ENCODE measurements at regions not wholly inside any gene's neighbourhood (a gene's known extent, or its start where the extent isn't known, plus 50 kb on each side); places are given as distances from the start of the nearest gene placed in this dataset.
"Not testable (repeated sequence)": the region's sequence is repeated elsewhere in the genome, so short reads cannot be mapped to it uniquely, and the experiment has no call there.

DNA sequence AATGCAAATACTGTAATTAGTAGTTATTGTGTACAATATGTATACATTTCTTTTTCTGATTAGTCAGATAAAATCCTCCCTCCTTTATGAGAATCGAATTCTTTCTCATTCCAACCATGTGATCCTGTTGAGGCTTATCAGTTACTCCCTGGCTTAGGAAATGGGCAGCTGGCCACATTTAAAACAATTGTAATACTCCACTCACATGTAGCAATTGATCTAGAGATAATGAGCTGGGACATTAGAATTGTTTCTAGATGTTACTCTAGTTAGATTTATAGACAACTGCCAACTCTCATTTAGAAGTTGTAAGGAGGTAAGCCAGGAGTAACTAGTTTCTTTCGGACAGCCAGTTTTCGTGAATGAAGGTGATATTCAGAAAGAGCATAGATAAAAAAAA, 859.3 kb upstream of the AADAT start:
- no peak for DNase-seq

DNA sequence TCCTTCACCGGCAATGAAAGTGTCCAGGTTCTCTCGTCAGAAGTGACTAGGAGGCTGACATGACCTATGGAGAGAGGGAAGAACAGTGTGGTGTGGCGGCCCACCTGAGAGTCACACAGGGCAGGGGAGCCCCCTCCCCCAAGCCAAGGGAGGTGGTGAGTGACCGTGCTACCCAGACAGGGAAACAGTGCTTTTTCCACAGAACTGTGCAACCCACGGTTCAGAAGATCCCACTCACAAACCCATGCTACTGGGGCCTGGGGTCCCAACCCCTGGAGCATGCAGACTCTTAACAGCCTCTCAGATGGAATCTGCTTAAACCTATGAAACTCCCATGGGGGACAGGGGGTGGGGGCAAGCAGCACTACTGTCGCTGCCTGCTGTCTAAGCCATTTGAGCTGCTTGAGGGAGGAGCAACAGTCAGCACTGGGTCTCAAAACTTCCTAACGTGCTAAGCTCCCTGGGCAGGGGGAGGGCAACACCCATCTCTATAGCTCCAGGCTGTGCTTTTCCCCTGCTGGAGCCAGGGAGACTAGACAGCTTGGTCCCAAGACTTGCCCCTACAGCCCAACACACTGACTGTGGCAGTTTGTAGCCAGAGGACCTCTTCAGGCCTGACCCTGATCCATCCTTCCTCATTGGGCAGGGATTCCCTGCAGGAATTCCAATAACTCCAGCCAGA, 850.4 kb upstream of the AADAT start:
- no peak for DNase-seq

DNA sequence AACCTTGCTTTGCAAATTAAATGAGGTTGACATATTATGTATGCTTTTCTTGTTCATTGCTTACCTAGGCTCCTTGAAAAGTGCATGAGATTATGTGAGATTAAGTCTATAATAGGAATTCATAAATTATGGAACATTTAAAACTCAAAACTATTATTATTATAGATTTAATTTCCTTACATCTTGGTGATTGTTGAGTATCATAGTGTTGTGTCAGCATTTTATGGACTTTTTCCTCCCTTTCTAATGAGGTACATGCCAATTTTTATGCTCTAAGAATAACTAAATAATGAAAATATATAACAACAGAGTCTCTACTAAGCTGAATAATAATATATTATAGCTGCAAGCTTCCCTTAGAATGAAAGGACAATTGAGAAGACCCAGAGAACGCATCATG, 848.8 kb upstream of the AADAT start:
- DNase-seq: no peak

DNA sequence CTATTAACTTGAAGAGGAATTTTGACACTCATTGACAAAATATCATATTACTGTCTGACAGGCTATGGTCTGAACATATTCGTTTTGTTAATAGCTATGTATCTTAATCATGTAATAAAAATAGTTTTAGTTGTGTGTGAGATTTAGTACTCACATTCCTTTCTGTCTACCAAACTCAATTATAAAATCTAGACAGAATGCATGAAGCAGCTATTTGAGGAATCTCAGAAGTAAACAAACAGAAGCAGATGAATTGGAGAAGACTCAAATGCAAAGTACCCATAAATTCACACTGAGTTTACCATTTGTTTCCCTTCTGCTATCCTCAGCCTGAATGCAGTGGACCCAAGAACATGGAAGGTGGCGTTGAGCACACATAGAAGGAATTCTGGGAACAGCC, 841.6 kb upstream of the AADAT start:
- no peak for DNase-seq

DNA sequence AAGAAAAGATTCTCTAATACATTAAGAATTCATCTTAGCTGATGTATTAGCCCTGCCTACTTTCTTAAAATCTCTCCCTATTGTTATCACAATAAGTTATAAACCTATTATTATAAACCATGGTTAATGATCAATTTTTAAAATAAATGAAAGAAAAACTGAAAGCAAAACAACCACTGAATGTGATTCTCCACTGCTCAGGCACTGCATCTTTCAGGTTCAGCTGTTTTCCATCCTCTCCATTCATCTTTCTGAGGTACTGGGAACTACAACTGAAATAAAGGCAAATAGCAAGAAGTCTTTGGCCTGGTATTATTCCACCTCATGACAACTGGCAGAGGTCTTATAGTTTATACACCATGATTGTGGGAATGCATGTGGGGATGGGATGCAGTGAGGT, 798.9 kb upstream of the AADAT start:
- DNase-seq: no peak

DNA sequence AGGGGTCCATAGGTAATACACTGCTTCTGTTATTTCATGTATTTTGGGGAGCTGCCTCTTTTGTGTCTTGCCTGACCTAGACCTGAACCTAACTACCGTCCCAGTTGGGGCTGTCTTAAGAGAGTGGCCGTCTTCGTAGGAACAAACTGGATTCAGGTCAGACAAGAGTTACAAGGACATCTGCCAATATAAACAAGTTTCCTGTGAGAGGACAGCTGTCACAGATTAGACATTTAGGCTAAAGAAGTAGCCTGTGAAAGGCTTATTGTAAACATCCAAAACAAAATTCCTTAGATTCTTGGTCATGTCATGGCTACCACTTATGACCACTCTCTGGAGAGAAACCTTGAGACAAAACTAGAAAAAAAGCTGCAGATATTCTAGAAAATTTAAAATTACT, 797.6 kb upstream of the AADAT start:
- no peak for DNase-seq

DNA sequence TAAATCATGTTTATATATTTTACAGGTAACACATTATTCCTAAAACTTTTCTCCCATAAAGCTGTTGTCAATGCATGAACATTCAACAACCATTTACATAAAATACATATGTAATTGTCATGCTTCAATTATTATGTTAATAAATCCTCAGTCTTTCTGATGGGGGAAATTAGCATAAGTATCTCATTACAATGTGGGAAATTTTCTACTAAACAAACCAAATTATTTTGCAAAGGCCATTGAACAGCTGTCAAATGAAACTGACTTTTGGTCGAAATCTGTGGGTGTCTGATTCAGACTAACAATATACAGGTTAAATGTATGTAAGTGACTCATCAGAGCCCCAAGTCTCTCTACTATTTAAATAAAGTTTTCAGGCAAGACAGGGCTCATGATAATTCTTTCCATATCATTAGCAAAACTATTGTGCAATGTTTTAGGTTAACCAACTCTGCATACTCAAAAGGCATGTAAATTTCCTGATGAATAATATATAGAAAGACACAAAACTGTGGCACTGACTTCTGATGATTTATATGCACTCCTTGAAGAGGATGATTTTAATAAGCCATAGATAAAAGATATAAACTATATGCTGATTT, 795.3 kb upstream of the AADAT start:
- no peak for DNase-seq

DNA sequence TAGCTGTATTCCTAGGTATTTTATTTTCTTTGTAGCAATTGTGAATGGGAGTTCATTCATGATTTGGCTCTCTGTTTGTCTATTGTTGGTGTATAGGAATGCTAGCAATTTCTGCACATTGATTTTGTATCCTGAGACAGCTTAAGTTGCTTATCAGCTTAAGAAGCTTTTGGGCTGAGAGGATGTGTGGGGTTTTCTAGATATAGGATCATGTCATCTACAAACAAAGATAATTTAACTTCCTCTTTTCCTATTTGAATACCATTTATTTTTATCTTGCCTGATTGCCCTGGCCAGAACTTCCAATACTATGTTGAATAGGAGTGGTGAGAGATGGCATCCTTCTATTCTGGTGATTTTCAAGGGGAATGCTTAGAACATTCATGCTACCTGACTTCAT, 791.9 kb upstream of the AADAT start:
- not testable (repeated sequence) for DNase-seq

DNA sequence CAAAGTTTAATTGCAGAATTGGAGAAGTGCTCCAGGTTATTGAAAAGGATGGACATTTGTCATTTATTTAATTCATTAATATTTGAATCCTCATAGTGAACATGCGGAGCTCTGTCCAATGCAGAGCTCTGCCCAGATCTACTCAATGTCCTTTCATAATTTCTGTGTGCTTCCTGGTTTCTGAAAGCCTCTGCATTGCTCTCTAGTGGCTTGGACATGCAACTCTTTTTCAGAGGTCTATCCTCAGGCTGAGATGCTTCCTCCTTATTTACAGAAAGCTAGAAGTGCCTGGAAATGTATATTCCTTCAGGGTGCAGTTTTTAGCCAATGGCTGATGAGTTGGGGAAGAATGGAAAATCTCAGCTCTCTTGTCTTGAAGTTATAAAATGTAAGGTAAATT, 786.1 kb upstream of the AADAT start:
- DNase-seq: no peak

DNA sequence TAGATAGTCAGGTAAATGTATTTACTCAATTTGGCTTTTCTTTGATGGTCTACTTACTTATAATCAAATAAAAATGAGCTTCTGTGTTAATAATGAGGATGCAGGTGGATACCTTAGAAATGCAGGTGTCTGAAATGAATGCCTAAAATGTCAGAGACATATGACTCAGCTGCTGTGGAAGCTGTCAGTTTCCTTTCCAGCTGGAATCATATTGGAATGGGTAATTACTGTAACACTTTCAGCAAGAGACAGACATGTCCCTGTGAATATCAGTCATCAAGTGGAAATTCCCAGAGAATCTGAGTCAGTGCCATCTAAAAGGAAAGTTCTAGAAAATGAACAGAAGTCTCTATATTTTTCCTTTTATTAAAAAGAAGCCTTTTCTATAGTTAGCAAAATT, 783.0 kb upstream of the AADAT start:
- DNase-seq: no peak

DNA sequence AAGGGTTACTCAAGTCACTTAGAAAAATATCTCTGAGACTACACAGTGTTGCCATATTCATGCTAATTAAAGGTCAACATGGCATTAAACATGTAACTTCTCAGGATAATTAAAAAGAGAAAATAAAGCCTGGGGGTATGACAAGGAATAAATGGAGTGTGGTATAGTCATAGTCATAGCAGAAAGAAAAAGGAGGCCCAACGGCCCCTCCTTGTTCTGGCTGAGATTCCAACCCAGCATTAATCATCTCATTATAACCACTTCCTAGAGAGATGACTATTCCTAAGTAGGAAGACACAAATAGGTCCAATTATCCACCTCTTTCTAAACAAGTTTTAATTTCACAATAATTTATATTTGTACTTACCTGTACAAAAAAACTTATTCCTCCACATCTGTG, 778.4 kb upstream of the AADAT start:
- DNase-seq: no peak

DNA sequence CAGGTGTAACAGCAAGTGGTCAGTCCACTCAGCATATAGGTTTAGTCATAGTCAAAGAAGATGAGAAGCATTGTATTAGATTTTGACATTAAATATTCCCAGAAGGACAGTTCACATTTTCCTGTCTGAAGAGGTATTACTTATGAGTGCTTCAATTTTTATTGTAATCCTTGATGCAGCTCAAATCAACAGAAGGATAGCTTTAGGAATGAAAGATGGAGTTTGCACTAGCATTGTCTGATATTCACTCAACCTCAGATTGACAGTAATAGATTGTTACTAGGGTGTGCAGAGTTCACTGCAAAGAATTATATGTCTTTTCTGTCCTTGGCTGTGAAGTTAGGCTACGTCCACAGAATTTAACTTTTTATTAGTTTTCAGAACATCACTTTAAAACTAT, 764.3 kb upstream of the AADAT start:
- DNase-seq: no peak

DNA sequence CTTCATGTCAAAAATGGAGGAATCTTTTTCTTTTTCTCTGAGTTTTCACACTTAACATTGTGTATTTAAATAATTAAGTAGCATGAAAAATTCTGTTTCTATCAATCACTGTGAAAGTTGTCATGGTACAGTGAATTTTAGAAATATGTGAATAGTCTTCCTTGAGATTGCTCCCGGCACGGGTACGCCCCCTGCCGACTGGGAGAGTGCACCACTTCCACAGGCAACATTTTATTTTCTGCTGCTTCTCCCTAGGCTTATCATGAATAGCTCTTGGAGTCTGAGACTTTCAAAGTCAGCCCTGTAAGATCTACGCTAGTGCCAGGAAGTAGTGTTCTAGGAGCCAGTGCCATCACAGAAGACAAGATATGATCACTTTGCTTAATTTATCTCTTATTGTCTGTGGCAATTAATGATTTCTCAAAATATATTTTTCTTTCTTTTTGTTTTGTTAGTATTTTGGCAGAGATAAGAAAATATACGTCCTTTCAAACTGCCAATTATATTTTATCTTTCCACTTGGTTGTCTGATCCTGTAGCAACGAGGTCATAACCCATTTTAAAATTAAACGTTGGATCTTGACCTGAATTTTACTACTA, 763.8 kb upstream of the AADAT start:
- peak; percentile 11 for DNase-seq

DNA sequence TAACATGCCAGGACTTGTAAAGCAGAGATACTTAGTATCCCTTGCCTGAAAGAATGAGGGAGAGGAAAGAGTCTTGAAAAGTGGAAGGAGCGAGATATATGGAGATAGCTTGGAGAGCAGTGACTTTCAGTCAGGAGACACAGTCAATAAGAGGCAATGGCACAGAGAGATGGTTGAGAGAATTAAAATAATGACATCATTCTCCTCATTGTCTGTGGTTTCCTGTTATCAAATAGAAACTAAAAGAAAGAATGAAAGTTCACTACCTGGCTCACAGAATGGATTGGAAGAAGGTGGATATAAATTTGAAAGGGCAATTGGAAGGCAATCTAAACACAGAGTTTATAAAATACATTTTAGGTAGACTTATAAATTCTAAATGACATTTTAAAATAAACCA, 760.2 kb upstream of the AADAT start:
- DNase-seq: no peak

DNA sequence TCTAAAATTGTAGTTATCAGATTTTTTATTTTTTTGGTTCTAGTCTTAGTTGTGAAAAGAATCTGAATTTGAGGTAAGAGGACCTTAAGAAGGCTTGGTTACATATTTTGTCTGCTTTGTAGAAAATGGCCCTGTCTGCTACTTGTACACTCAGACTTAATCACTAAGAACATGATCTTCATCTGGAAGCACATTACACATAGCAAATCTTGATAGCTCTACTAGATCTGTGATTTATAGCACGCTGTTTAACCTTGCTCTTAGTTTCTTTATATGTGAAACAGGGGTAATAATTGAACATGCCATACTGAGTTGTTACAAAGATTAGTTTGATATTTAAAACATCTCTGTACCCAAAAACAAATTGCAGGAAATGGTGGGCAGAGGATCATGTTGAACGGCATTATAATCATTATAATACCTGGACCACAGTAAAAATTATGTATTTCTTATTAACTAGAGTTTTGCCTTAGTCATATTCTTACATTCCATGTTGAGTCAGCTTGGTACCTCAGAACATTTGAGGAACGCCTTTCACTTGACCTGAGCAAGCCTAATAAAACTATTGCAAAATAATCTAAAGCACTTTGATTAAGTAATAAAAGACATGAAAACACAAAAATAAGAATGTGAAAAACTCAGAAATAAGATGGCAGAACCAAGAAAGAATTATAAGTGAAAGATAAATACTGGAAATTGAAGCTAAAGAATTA, 738.0 kb upstream of the AADAT start:
- DNase-seq: no peak

DNA sequence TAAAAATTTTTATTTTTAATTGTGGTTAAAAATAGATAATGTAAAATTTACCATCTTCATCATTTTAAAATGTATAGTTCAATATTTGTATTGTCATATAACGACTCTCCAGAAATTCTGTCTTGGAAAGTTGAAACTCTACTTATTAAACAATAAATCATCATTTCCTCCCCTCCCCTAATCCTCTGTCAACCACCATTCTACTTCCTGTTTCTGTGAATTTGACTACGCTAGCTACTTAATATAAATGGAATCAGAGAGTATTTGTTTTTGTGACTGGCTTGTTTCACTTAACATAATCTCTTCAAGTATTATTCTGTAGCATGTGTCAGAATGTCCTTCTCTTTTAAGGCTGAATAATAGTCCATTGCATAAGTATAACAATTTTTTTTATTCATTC, 729.0 kb upstream of the AADAT start:
- no peak for DNase-seq

DNA sequence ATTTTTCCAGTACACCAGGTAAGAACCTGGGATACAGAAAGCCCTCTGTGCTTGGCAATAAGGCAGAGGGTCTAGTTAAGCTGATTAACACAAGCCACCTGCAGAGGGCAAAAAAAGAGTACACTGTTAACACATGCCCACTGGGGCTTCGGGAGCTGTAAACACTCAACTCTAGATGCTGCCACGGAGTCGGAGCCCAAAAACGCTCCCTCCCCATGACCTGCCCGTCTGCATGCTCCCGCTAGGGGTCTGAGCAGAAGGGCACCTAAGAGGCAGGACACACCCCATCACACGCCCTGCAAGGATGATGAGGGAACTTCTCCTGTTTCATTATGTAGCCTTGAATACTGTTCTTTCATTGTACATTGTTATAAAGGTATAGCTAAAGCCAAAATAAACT, 715.6 kb upstream of the AADAT start:
- DNase-seq: no peak

DNA sequence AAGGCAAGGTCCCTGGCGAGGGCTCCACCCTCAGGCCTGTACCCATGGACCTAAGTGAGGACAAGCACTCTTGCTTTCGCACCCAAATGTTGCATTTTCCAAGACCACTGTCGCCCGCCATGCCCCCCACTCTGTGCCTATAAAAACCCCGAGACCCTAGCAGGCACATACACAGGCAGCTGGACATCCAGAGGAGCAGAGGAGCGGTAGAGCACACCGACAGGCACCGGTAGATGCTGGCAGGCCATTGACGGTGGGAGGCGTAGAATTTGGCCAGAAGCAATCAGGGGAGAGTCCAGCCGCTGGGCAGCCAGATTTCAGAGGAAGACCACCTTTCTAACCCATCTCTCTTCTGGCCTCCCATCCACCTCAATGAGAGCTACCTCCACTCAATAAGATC, 715.2 kb upstream of the AADAT start:
- DNase-seq: no peak

DNA sequence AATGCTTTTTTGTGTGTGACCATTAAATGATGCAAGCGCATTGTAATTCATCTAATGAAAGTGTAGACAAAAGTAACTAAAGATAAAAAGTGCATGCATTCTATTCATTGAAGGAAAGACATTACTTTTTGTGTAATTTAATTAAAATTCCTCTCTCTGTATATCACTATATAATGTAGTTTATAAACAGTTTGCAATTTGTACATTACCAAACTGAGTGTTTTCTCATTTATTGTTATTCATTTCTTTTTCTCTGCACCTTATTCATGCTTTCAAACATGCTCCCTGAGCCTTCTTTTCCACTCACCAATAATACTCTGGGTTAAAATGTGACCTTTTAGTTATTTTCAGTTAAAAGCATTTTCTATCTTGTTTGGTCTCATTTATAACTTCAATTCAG, 713.7 kb upstream of the AADAT start:
- no peak for DNase-seq

DNA sequence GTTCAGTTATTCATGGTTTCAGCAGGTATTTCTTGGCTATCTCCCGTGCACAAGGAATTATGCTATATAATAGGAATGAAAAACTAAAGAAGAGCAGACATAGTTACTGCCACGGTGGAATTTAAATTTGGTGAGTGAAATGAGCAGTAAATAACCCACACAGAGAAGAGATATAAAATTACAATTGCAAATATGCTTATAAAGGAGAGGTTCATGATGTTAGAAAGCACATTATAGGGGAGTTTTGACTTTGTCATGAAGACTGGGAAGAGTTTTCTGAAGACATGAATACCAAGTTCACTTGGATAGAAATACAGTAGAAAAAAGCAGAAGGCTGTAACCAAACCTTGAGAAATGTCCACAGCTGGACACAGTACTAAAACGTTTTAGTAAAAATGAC, 712.0 kb upstream of the AADAT start:
- no peak for DNase-seq

DNA sequence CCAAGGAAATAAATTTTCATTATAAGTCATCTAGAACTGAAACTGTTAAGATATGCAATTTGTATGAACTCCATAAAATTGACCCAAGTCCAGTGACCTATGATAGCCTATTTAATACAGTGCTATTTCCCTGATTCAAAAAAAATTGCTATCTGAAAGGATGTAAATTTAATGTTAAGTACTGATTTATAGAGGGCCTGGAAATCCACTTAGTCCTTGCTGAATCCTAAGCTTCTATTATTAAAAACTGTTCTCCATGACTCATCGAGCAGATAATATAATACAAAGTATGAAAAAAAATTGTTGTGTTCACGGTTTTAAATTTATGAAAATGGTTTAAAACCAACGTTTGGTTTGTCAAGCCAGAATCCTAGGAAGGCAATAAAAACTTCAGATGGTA, 704.8 kb upstream of the AADAT start:
- DNase-seq: no peak

DNA sequence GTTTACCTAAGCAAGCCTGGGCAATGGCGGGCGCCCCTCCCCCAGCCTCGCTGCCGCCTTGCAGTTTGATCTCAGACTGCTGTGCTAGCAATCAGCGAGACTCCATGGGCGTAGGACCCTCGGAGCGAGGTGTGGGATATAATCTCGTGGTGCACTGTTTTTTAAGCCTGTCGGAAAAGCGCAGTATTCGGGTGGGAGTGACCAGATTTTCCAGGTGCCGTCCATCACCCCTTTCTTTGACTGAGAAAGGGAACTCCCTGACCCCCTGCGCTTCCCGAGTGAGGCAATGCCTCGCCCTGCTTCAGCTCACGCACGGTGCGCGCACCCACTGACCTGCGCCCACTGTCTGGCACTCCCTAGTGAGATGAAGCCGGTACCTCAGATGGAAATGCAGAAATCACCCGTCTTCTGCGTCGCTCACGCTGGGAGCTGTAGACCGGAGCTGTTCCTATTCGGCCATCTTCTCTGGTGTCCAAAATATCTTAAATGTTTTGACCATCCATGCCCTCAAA, 698.8 kb upstream of the AADAT start:
- not testable (repeated sequence) for DNase-seq

DNA sequence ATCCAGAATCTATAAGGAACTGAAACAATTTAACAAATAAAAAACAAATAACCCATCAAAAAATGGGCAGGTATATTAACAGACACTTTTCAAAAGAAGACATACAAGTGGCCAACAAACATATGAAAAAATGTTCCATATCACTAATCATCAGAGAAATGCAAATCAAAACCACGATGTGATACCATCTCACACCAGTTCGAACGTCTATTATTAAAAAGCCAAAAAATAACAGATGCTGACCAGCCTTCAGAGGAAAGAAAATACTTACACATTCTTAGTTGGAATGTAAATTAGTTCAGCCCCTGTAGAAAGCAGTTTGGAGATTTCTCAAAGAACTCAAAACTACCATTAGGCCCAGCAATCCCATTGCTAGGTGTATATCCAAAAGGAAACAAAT, 687.9 kb upstream of the AADAT start:
- no peak for DNase-seq

DNA sequence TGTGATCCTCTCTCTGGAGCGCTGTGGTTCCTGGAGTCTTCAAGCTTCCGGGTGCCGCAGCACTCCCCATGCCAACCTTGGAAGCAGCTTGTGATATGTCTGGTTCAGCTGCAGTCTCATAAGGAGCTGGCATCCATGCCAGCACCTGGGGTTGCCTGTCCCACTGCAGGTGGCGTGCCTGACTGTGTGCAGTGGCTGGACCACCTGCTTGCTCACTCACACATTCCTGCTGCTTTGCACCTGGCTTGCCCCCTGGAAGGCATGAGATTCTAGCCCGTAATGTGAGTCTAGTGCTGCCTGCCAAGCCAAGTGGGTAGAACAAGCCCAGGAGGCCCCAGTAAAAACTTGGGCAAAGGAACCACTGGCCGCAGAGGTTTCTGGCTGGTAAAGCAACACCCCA, 687.2 kb upstream of the AADAT start:
- no peak for DNase-seq
